IMR-90 (cell line): ENCODE measurements at regions not wholly inside any gene's neighbourhood (a gene's known extent, or its start where the extent isn't known, plus 50 kb on each side); places are given as distances from the start of the nearest gene placed in this dataset.

Experiments
- ATAC-seq: fragments of 200-7000 bp; cut with Tn5 transposase; 2 replicates; pipeline ENCODE4 v1.9.1; 2020; ENCODE audit warnings: low read depth, mild to moderate bottlenecking, moderate library complexity
- BruUV-seq: library from RNA; stranded (reverse); fragments of 400-500 nt; replicated peaks from 2 replicates; lab custom pipeline; 2021; lab: Mats Ljungman, UMichigan
- CTCF ChIA-PET: fragments of 300-600 bp; formaldehyde crosslinking; extraction: SDS; loops from one replicate; lab custom pipeline; 2021; ENCODE audit warnings: antibody characterized with exemption; lab: Yijun Ruan, JAX
- POLR2A ChIA-PET: fragments of 300-600 bp; sonication (Branson Sonifier 250); formaldehyde crosslinking; loops from one replicate; lab custom pipeline; 2022; ENCODE audit warnings: antibody characterized with exemption; ENCODE audit not compliant: unreplicated experiment; lab: Charles Lee
- DNase-seq: peaks from one replicate; pipeline ENCODE4 v3.0.0; 2013
- H2AFZ ChIP-seq: replicated peaks from 2 replicates; pipeline ENCODE3; 2013; ENCODE audit warnings: low read length, mild to moderate bottlenecking; ENCODE audit not compliant: poor library complexity
- H2AK5ac ChIP-seq: 2 replicates; pipeline ENCODE4 v1.6.1; 2013; ENCODE audit warnings: low read depth, low read length, inconsistent platforms
- H2AK9ac ChIP-seq: replicated peaks from 2 replicates; pipeline ENCODE3; 2013; ENCODE audit warnings: mild to moderate bottlenecking, low read depth, low read length, moderate library complexity; ENCODE audit not compliant: poor library complexity
- H2BK120ac ChIP-seq: 2 replicates; pipeline ENCODE4 v1.6.1; 2013; ENCODE audit warnings: low read depth, low read length, inconsistent platforms
- H2BK15ac ChIP-seq: 3 replicates; pipeline ENCODE4 v1.6.1; 2013; ENCODE audit warnings: low read depth, low read length, inconsistent platforms
- H2BK20ac ChIP-seq: 2 replicates; pipeline ENCODE4 v1.6.1; 2013; ENCODE audit warnings: low read depth, mild to moderate bottlenecking, inconsistent platforms, low read length, moderate library complexity
- H2BK5ac ChIP-seq: 2 replicates; pipeline ENCODE4 v1.6.1; 2013; ENCODE audit warnings: mild to moderate bottlenecking, low read depth, low read length, inconsistent platforms; ENCODE audit not compliant: poor library complexity, severe bottlenecking
- H3K14ac ChIP-seq: replicated peaks from 2 replicates; pipeline ENCODE4 v1.6.1; 2013; ENCODE audit warnings: low read depth, low read length, inconsistent platforms
- H3K18ac ChIP-seq: 2 replicates; pipeline ENCODE4 v1.6.1; 2013; ENCODE audit warnings: low read depth, low read length, control low read depth
- H3K23ac ChIP-seq: 2 replicates; pipeline ENCODE4 v1.6.1; 2013; ENCODE audit warnings: low read depth, low read length, inconsistent platforms
- H3K27ac ChIP-seq: 2 replicates; pipeline ENCODE4 v1.5.1; 2013; ENCODE audit warnings: mild to moderate bottlenecking, control low read depth, low read length; ENCODE audit not compliant: insufficient read depth
- H3K27me3 ChIP-seq: 2 replicates; pipeline ENCODE4 v1.6.1; 2013; ENCODE audit warnings: low read length; ENCODE audit not compliant: control insufficient read depth, insufficient read depth
- H3K36me3 ChIP-seq: 2 replicates; pipeline ENCODE4 v1.6.1; 2013; ENCODE audit warnings: low read length, mixed read lengths; ENCODE audit not compliant: control insufficient read depth, insufficient read depth
- H3K4ac ChIP-seq: 2 replicates; pipeline ENCODE4 v1.6.1; 2013; ENCODE audit warnings: low read depth, low read length, inconsistent platforms
- H3K4me1 ChIP-seq: 2 replicates; pipeline ENCODE4 v1.6.1; 2013; ENCODE audit warnings: low read length, mixed read lengths; ENCODE audit not compliant: control insufficient read depth, insufficient read depth
- H3K4me2 ChIP-seq: 2 replicates; pipeline ENCODE4 v1.6.1; 2013; ENCODE audit warnings: low read depth, mild to moderate bottlenecking, control low read depth, low read length, moderate library complexity
- H3K4me3 ChIP-seq: 2 replicates; pipeline ENCODE4 v1.5.1; 2013; ENCODE audit warnings: low read depth, mild to moderate bottlenecking, control low read depth, low read length, moderate library complexity; ENCODE audit not compliant: insufficient read depth
- H3K56ac ChIP-seq: 2 replicates; pipeline ENCODE4 v1.6.1; 2013; ENCODE audit warnings: low read length, inconsistent platforms; ENCODE audit not compliant: insufficient read depth; ENCODE audit errors: extremely low read depth
- H3K79me1 ChIP-seq, 2 experiments: 2 replicates each; pipeline ENCODE4 v1.6.1; 2013; ENCODE audit warnings: low read length in 2 of 2, inconsistent platforms in 1 of 2, low read depth in 1 of 2
- H3K9ac ChIP-seq: 2 replicates; pipeline ENCODE4 v1.6.1; 2013; ENCODE audit warnings: low read depth, low read length, control low read depth
- H3K9me1 ChIP-seq: 2 replicates; pipeline ENCODE4 v1.6.1; 2013; ENCODE audit warnings: low read length, inconsistent platforms; ENCODE audit not compliant: insufficient read depth
- H3K9me3 ChIP-seq: 2 replicates; pipeline ENCODE4 v1.6.1; 2013; ENCODE audit warnings: low read length; ENCODE audit not compliant: control insufficient read depth, insufficient read depth
- H4K20me1 ChIP-seq: 2 replicates; pipeline ENCODE4 v1.6.1; 2013; ENCODE audit warnings: low read length, inconsistent platforms; ENCODE audit not compliant: insufficient read depth
- H4K5ac ChIP-seq: 2 replicates; pipeline ENCODE4 v1.6.1; 2013; ENCODE audit warnings: mild to moderate bottlenecking, low read depth, low read length, control low read depth
- H4K8ac ChIP-seq, 2 experiments: 2 replicates each; pipeline ENCODE4 v1.6.1; 2013; ENCODE audit warnings: low read depth in 2 of 2, low read length in 2 of 2, control low read depth in 1 of 2, inconsistent platforms in 1 of 2
- H4K91ac ChIP-seq: 2 replicates; pipeline ENCODE4 v1.6.1; 2013; ENCODE audit warnings: low read depth, low read length, inconsistent platforms; ENCODE audit not compliant: insufficient read depth
- CEBPB ChIP-seq: IDR thresholded peaks from 2 replicates; pipeline ENCODE4 v1.6.1; 2012; ENCODE audit warnings: low read depth, low read length, improper control_type of control experiment
- ELK1 ChIP-seq: fragments of 150-350 bp; IDR thresholded peaks from 2 replicates; pipeline ENCODE4 v1.6.1; 2016; ENCODE audit warnings: low read depth, mild to moderate bottlenecking, low read length, moderate library complexity, borderline replicate concordance
- MAZ ChIP-seq: IDR thresholded peaks from 2 replicates; pipeline ENCODE4 v1.6.1; 2012; ENCODE audit warnings: low read depth, mild to moderate bottlenecking, low read length, improper control_type of control experiment, moderate library complexity, borderline replicate concordance
- MXI1 ChIP-seq: IDR thresholded peaks from 2 replicates; pipeline ENCODE4 v1.6.1; 2012; ENCODE audit warnings: low read depth, mild to moderate bottlenecking, low read length, moderate library complexity, borderline replicate concordance
- NFE2L2 ChIP-seq: fragments of 150-350 bp; IDR thresholded peaks from 2 replicates; pipeline ENCODE4 v1.6.1; 2016; ENCODE audit warnings: low read depth, mild to moderate bottlenecking, low read length
- POLR2A ChIP-seq: IDR thresholded peaks from 2 replicates; pipeline ENCODE4 v1.6.1; 2012; ENCODE audit warnings: mild to moderate bottlenecking, low read depth, low read length
- RCOR1 ChIP-seq: IDR thresholded peaks from 2 replicates; pipeline ENCODE4 v1.6.1; 2012; ENCODE audit warnings: mild to moderate bottlenecking, low read length, improper control_type of control experiment; ENCODE audit not compliant: insufficient replicate concordance
- RFX5 ChIP-seq: IDR thresholded peaks from 2 replicates; pipeline ENCODE4 v1.8.0; 2012; ENCODE audit warnings: low read depth, mild to moderate bottlenecking, low read length, moderate library complexity
- SMC3 ChIP-seq: fragments of 150-350 bp; IDR thresholded peaks from 2 replicates; pipeline ENCODE4 v1.6.1; 2016; ENCODE audit warnings: low read depth, mild to moderate bottlenecking, antibody characterized with exemption, low read length, moderate library complexity
- WGBS, 2 experiments: methylation state at CpG; one replicate each; pipeline versions ENCODE4 v1.1.5 to v1.1.7; 2013; ENCODE audit warnings: missing lambda C conversion rate in 2 of 2; ENCODE audit not compliant: insufficient read length in 1 of 2; ENCODE audit errors: extremely low coverage in 2 of 2; 5-methylcytosine and 5-hydroxymethylcytosine counted together
- dilution Hi-C: fragments of 300-500 bp; cut with HindIII; formaldehyde crosslinking; loops from one replicate; pipeline ENCODE4 v1.14.3; 2018; ENCODE audit warnings: low sequenced_read_pairs; ENCODE audit not compliant: unreplicated experiment
- in situ Hi-C: fragments of 300-500 bp; cut with MboI; formaldehyde crosslinking; loops from 3 replicates; pipeline ENCODE4 v1.14.3; 2019; ENCODE audit warnings: low sequenced_read_pairs, inconsistent platforms, mixed read lengths
- intact Hi-C: fragments of 100-400 bp; cut with micrococcal nuclease; formaldehyde crosslinking; loops from 2 replicates; pipeline ENCODE4 v1.10.0; 2022
- TF ChIP-seq, protein P1 (sequence below): fragments of 150-350 bp; IDR thresholded peaks from 2 replicates; pipeline ENCODE4 v1.6.1; 2017; ENCODE audit warnings: mild to moderate bottlenecking, antibody characterized with exemption, low read length, low read depth
- TF ChIP-seq, protein P2 (sequence below): conservative IDR thresholded peaks from 2 replicates; pipeline ENCODE4 v1.5.1; 2012; ENCODE audit warnings: mild to moderate bottlenecking, low read depth, low read length, improper control_type of control experiment

DNA sequence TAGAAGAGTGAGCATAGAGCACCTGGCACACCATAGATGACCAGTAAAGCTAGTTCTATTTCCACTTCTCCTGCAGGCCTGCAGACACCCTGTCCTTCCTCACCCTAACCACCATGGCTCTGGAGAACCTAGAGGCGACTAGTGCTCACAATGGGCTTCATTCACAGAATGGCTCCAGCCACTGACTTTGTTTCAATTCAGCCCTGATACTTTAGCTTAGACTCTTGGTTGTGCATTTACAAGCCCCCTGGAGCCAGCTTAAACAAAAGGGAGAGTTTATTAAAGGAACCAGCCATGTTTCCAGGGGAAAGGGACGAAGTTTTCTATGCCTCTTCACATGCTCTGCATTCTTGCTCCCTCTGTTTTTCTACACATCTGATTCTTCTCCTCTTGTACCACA is 123.7 kb downstream of the NAV1 start:
- BruUV-seq = no TSS peak
- H3K14ac ChIP-seq = no peak overlapping the region
- H4K20me1 ChIP-seq = peaks cover 100% of the 10 kb centered on the region
- H3K18ac ChIP-seq = no peak overlapping the region
- TF ChIP-seq MAZ (no peak), MXI1 (no peak), SMC3 (no peak), ELK1 (no peak), NFE2L2 (no peak), POLR2A (no peak), CEBPB (no peak), RFX5 (no peak), RCOR1 (no peak)
- TF ChIP-seq, protein P1, sequence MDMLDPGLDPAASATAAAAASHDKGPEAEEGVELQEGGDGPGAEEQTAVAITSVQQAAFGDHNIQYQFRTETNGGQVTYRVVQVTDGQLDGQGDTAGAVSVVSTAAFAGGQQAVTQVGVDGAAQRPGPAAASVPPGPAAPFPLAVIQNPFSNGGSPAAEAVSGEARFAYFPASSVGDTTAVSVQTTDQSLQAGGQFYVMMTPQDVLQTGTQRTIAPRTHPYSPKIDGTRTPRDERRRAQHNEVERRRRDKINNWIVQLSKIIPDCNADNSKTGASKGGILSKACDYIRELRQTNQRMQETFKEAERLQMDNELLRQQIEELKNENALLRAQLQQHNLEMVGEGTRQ = no peak
- TF ChIP-seq, protein P2, sequence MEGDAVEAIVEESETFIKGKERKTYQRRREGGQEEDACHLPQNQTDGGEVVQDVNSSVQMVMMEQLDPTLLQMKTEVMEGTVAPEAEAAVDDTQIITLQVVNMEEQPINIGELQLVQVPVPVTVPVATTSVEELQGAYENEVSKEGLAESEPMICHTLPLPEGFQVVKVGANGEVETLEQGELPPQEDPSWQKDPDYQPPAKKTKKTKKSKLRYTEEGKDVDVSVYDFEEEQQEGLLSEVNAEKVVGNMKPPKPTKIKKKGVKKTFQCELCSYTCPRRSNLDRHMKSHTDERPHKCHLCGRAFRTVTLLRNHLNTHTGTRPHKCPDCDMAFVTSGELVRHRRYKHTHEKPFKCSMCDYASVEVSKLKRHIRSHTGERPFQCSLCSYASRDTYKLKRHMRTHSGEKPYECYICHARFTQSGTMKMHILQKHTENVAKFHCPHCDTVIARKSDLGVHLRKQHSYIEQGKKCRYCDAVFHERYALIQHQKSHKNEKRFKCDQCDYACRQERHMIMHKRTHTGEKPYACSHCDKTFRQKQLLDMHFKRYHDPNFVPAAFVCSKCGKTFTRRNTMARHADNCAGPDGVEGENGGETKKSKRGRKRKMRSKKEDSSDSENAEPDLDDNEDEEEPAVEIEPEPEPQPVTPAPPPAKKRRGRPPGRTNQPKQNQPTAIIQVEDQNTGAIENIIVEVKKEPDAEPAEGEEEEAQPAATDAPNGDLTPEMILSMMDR = no peak
- no peak overlapping the region for H3K56ac ChIP-seq
- in situ Hi-C loops = no loop called here
- no peak overlapping the region for H4K91ac ChIP-seq
- H3K36me3 ChIP-seq = peaks cover 28% of the 10 kb centered on the region
- no peak overlapping the region for H2AK9ac ChIP-seq
- dilution Hi-C loops = no loop called here
- ATAC-seq (no peak), DNase-seq (no peak)
- no peak overlapping the region for H3K9ac ChIP-seq
- H3K4me3 ChIP-seq = no peak overlapping the region
- CTCF ChIA-PET = no interaction called here
- H3K27ac ChIP-seq = no peak overlapping the region
- intact Hi-C loops = no loop called here
- no peak overlapping the region for H2BK5ac ChIP-seq
- H3K9me1 ChIP-seq = peaks cover 70% of the 10 kb centered on the region
- peaks cover 13% of the 10 kb centered on the region; the same call in 1 of the 2 replicates for H3K4me1 ChIP-seq
- no peaks in the 10 kb centered on the region for H3K9me3 ChIP-seq
- H3K79me1 ChIP-seq = peaks cover 42 to 100% of the 10 kb centered on the region in 2 experiments
- H2BK15ac ChIP-seq = no peak overlapping the region
- no peak overlapping the region for H4K5ac ChIP-seq
- no peak overlapping the region for H4K8ac ChIP-seq
- POLR2A ChIA-PET = interaction anchor here (0.6 kb wide), 1 partner anchor 1076 kb away, joined by 3 read pairs; no protein-coding TSS in a partner anchor
- H2AK5ac ChIP-seq = no peak overlapping the region
- WGBS, 2 experiments = 100% methylated on average over 1 of the region's 2 CpGs; no CpG with 5 or more reads in 1 of the 2 experiments
- H2BK20ac ChIP-seq = no peak overlapping the region
- H3K4me2 ChIP-seq = no peak overlapping the region
- H3K23ac ChIP-seq = no peak overlapping the region
- H3K4ac ChIP-seq = no peak overlapping the region
- no peak overlapping the region for H2BK120ac ChIP-seq
- no peaks in the 10 kb centered on the region for H3K27me3 ChIP-seq
- no peak overlapping the region for H2AFZ ChIP-seq
